Stimulated activated CD8-positive, alpha-beta memory T cell treated with anti-CD3 and anti-CD28 coated beads, Interleukin-4, amount 100 ng/mL, for 48 hours (primary cell): ENCODE measurements at regions not wholly inside any gene's neighbourhood (a gene's known extent, or its start where the extent isn't known, plus 50 kb on each side); places are given as distances from the start of the nearest gene placed in this dataset.

Source experiments
- DNase-seq: peaks from one replicate; pipeline ENCODE4 v3.0.0-alpha.2; 2020

DNA sequence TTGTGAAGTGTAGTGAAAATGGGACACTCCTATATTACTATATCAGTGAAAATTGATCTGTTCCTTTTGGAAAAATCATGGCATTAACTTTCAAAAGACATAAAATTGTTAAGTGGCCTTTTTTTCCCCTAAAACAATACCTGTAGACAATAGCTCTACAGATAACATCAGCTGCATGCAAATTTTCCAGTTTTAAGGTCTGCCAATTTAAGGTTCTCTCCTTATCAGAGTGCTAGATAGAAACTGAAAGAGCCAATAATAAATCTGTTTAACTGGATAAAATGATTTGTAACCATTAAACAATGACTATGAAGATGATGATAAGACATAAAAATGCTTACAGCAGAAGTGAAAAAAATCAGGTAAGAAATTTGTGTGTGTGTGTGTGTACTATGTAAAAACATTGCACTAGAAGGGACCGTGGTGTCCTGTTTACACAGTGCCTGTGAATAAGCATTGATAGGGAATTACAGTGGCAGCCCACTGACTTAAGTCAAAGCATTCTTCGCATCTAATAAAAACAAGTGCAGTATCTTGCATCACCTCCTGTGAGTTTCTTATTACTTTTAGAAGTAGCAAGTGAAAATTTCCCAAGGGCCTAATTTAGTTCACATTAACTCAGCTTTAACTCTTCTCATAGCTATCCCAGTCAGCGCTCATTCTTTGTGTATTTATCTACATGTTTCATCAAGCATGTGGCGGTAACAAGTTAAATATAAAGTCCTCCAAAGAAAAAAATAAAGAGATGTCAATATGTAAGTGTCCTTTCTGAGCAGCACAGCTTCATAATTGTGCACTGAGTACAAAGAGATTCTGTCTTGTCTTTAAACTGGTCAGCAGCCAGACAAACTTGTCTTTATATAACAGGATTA, 261.9 kb downstream of the ARL4A start:
- DNase-seq = no peak

DNA sequence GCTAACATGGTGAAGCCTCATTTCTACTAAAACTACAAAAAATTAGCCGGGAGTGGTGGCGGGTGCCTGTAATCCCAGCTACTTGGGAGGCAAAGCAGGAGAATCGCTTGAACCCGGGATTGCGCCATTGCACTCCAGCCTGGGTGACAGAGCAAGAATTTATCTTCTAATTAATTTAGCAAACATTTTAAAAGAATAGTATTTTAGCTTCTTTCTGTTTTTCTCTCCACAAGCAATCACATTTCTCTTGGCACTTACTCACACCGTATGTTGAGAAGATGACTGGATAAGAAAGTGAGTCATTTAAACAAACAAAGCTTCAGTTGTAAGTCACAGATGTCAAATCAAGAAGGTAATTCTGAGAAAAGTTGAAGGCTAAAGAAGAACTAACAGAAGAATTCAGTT, 264.0 kb downstream of the ARL4A start:
- DNase-seq = no peak

DNA sequence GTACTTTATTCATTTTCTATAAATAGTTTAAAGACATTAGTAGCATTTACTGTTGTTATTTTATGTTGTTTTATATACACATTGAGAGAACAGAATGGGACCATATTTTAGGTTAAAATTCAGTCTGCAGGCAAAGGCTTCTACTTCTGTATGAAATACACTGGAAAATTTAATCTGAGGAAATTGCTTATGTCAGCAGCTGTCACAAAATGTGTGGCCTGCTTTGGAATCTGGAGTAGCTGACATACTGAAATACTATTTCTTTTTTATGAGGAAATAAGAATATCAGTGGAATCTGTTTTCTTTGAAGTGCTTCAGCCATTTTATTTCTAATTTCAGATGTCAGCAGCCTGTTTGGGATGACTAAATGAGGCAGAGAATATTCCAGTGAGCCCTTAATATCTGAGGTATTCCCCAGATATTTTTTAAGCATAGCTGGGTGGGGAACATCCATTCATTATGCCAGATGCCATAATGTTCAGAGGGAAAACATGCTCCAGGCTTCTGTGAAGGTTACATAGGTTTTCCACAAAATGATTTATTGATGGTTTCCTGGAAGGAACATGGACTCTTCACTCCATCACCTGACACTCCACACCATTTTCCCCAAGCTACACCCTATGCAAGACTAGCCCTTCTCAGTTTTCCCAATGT, 267.1 kb downstream of the ARL4A start:
- no peak for DNase-seq

DNA sequence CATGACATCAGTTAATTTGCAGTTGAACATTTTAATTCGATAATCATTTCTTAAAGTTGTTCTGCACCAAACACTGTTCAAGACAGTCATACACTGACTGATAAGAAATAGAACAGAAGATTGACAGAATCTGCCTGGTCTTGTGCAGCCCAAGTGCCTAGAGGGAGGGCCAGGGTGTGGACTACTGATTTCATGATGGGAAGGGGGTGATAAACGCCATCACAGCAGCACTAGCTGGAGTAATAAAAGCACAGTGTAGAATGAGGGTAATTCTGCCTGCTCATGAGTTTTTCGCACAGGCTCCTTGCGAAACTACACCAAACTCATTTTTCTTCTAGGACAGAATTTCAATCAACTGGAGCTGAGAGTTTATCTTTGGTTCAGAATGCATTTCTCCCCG, 270.1 kb downstream of the ARL4A start:
- no peak for DNase-seq

DNA sequence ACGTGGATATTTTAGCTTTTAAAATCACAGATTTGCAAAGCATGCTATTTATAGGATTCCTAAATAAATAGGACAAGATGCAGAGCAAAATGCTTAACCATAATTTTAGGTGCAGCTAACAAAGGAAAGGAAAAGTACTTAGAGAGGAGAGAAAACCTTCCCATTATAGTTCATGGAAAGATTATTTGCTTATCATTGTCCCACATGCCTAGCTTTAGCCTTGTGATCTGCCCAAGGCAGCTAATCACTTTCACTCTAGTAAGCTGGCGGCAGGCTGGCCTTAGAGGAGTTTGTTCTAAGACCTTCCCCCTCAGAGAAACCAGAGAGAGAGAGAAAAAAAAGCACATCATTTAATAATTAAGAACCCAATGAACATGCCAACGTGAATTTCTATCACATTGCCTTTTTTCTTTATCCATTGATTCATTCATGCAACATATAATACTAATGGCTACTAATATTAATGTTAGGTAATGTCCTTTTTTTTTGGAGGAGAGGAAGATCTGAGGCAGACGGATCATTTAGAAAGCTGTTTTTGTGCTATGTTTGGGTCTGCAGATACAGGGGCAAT, 274.6 kb downstream of the ARL4A start:
- no peak for DNase-seq

DNA sequence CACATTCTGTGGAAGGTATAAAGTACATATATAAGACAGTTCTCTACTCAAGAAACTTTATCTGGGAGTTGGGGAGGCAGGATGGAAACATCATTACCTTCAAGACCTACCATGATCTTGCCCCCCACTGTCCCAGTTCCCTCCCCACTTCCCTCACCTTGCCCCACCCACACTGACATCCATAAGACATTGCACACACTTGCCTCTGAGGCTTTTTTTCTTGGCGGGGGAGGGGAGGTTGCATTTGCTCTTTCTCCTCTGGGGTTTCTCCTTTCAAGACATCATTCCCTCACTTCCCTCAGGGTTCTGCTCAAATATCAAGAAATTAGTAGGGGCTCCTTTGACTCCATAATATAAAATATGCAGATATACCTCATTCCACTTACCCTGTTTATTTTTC, 276.0 kb downstream of the ARL4A start:
- DNase-seq = no peak

DNA sequence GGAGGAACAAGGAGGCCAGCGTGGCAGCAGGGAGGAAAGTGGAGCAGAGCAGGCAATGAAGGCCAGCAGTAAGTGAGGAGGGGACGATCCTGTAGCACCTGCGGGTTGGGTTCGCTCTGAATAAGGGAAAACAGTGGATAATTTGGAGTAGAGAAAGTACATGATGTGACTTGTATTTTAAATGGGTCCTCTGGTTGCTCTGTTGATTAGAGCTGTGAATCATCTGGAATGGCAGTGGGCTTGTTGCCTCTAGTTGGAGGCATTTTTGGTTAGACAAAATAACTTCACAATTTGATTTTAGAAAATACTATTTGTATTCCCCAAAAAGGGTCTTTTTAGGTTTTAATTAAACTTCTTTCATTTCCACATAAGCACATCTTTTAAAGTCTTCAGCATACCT, 277.4 kb downstream of the ARL4A start:
- no peak for DNase-seq

DNA sequence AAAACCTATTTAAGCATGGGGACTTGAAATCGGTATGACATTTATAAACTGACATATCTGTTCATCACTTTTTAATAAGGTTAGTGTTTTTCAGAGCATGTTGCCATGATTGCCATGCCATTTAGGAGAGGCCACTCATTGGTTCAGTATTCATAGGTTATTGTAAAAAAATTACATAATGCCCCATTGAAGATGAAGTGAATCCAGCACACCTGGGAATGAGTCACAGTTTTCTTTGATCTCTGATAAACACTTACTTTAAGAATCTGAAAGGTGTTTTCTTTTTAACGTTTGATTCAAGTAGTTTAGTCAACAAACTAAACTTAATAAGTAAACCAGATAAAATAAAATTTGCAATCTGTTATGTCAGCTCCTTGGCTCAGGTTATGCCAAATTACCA, 278.3 kb downstream of the ARL4A start:
- no peak for DNase-seq

DNA sequence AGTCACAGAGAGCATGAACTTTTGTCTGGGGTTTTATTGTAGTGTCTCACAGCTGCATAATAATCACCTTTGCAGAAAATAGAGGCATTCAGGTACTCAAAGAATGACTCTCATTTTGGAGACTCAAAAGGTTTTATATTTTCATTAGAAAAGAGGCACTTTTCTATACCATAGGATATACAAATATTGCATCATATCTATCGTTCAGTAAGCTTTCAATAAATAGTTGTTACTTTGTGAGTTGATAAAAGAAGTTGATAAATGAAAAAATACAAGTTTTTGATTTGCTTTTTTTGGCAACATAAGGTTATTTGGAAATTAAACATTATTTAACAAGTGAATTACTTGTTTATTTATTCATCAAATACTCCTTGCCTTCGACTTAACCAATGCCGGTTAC, 279.9 kb downstream of the ARL4A start:
- DNase-seq = no peak

DNA sequence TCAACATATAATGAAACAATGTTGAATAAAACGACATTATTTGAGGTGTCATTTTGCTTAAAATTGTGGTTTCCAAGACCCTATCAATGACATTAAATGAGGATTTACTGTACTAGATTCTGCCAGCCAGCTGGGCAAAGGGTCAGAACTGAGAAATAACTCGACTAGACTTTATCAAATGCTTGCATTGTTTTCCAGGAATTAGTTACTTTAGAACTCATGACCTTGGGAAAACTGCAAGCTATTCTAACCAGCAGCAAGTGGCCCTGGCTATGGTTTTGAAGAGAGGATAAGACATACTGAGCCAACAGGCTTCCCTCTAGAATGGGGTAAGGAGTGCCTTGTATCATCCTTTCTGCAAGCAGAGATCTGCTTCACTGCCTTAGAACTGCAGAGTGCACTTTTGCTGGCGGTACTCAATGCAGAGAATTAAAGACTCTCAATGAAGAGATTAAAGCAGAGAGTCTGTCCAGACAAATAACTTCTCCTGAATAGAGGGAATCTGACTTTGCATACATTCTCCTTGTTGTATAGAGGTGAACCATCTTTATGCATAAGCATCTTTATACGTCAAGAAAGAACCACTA, 281.5 kb downstream of the ARL4A start:
- no peak for DNase-seq

DNA sequence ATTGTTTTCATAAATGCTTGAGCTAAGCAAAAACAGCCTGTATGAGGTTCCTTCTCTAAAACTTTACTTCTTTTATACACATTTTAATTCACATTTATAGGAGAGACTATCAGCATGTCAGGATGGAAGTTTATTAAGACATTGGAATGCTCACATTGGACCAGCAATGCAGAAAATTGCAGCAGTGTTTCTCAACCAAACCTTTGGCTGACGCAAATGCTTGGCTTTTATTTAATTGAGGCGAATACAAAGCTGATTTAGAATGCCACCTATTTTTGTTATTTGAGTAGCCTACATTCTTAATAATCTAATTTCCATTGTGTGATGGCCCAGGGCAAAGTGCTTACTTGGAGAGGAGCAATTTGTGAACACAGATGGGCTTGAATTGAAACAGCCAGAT, 283.2 kb downstream of the ARL4A start:
- no peak for DNase-seq

DNA sequence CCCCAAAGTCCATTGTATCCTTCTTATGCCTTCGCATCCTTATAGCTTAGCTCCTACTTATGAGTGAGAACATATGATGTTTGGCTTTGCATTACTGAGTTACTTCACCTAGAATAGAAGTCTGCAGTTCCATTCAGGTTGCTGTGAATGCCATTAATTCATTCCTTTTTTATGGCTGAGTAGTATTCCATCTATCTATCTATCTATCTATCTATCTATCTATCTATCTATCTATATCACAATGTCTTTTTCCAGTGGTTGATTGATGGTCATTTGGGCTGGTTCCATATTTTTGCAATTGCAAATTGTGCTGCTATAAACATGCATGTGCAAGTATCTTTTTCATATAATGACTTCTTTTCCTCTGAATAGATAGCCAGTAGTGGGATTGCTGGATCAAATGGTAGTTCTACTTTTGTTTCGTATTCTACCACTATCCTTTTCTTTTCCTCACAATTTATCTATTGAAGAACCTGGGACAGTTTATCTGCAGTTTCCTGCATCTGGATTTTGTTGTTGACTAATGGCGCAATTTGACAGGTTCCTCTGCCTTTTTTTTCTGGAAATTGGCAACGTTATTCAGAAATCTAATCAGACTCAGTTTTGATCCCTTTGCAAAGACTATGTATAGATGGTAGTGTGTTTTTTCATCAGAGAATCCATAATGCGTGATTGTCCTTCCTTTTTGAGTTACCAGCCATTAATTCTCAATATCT, 287.2 kb downstream of the ARL4A start:
- DNase-seq = no peak

DNA sequence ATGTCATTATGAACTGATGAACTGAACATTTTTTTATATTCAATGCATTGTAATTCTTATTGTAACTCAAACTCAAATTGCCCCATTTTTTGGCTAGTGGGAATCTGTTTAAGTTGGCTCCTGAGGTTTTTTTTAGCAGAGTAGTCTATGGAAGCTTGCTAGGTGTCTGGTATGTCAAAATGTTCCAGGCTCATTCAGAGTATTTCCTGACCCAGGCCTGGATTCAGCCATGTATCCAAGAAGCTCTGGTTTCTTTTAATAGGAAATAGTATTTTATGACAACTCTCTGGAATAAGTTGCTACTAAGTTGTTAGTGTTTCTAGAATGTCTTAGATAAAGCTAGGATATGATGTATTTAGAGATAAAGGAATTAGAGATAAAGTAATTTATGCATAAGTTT, 288.0 kb downstream of the ARL4A start:
- no peak for DNase-seq

DNA sequence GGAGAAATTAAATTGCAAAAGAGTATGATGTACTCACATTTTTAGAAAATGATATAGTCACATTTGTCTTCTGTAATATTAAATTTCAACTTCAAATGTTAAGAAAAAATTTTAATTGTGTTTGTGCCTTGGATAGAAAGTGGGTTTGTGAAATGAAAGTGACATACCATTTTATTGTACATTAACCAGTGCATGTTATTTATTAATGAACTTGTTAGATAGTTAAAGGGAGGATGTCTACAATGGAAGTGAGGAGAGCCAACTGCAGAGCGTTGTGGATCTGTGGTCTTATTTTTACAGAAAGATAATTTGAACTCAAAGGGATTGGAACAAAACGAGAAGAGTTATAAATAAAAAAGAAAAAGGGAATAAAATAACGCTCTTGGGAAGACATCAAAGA, 291.7 kb downstream of the ARL4A start:
- no peak for DNase-seq

DNA sequence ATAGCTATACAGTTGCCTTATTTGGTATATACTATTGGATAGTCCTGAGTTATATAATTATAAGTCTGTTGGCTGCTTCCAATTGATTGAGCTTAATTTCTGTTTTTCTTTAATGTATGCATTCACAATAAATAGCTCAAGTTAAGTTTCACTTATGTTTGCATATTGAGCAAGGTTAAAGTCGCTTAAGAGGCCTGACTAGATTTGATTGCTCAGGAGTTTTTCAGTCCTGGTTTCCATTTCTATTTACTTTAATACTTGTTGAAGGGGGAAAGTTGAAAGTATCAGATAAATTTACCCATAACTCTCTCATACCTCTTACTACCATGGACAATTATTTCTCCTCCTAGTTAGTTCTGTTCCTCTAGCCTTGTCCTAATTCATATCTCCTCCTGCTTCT, 294.7 kb downstream of the ARL4A start:
- DNase-seq = no peak

DNA sequence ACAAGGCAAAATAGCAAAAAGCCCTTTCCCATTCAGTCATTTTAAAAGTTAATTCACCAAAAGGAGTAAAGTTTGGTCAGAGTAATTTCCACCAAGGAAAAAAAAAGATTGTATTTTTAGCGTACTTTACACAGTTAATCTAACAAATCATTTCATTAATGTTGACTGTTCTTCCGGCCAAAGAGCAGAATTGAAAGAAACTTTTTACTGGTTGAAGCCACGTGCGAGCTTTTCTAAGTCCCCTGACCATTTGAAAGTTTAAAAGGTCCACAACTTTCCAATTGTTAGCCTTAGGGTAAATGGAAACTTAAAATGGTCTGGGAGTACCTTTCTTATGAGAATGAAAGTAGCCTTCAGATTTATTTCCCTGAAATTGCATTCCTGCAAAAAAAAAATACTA, 296.7 kb downstream of the ARL4A start:
- no peak for DNase-seq

DNA sequence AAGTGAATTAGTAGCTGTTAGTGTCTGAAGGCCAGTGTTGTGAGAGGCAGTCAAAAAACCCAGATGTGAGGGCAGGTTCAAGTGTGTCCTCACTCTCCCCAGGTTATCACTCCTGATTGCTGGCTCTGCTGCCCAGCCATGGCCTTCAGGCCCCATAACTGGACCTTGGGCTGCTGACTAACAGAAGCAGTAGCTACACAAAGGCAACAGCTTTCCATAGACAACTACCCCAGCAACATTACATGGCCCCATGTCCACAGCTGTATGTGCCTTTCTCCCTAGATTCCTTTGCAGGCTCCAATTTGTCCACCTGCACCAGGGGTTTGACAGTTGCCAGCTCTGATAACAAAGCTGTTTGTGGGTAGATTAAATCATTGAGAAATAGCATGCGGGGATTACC, 297.8 kb downstream of the ARL4A start:
- DNase-seq = no peak

DNA sequence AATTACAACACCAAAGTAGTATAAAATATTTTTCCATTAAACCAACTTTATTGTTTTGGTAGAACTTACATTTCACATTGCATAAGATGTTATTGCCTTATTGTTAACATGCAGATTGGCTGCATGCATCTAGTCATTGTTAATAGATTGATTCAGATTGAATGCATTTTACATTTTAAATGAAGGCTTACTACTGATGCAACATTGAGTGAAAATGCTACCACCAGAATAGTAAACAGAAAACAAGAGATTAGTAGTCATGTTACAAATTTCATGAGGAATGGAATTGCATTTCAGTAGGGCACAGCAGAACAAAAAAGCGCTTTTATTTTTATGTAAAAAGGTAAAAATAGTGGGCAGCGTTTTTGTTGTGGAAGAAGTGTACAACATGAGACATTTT, 298.3 kb downstream of the ARL4A start:
- DNase-seq = no peak

DNA sequence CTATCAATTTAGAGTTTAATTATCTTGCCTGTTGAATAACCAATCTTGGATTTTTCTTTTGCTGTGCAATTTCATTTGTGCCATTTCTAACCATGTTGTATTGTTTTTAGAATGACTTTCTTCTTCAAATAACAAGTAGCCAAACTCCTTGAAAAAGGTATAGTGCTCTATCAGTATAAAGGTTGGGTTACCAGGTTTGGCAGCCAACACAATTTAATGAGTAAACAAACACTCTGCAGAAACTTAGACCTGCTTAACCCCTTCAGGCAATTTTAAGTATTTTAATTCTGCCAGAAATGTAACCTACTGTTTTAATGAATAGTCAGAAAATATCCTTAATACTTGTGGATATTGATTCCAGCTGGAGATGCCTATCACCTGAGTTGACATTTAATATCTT, 299.8 kb downstream of the ARL4A start:
- DNase-seq = no peak

DNA sequence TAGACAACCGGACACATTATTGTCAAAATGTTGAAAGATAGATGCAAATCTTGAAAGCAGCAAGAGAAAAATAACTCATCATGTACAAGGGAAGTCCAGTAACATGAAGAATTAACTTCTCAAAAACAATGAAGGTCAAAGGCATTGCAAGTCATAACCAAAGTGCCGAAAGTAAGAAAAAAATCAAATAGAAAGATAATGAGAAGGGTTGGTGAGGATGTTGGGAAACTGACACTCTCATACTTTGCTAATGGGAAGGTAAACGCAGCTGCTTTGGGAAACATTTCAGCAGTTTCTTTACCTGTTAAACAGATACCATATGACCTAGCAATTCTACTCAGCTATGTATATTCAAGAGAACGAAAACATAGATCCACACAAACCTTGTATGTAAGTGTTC, 303.0 kb downstream of the ARL4A start:
- DNase-seq = no peak

DNA sequence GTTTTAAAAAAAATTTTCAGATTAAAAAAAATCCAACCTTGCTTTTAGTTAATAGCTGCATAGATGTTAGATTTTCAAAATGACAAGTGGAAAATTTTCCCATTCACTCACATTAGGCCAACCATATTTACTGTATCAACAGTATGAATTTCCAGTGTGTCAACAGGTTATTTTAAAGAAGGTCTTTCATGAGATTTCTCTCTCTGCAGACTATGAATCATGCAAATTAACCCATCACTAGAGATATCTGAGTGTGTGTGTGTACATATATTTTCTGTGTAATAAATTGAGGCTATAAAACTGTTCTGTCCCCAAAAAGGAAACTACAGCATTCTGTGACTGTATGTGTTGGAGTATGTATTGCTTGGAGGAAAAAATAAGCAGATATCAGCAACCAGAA, 305.6 kb downstream of the ARL4A start:
- no peak for DNase-seq

DNA sequence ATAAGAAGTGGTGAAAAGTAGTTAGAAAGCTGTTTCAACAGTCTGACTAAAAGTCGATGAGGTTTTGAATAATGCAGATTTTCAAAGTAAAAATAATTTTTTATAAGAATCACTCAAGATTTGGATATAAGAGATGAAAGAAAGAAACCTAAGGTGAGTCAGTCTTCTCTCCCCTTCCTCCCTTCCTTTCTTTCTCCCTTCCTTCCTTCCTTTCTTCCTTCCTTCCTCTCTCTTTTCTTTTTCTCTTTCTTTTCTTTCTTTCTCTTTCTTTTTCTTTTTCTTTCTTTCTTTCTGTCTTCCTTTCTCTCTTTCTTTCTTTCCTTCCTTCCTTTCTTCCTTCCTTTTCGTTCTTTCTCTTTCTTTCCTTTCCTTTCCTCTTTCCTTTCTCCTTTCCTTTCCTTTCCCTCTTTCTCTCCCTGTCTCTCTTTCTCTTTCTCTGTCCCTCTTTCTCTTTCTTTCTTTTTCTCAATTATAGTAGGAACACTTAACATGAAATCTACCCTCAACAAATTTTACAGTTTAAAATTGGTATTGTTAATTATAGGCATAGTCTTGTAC, 308.6 kb downstream of the ARL4A start:
- DNase-seq = no peak

DNA sequence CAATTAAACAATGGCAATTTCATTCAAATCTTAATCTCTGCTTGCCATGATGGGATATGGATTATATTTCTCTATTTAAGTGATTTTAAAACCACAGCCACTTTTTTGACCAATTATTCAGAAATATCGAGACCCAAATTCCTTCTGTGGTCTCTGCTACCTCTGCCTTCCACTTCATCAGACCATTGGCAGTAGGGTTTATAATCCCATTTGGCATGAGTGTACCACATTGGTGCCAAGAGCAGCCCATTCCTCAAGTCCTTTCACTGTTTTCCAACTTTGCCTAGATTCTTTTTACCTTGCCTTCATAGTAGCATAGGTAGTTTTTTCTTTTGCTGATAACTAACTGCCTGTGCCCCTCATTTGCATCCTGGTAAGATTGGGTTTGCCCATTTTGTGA, 319.9 kb downstream of the ARL4A start:
- no peak for DNase-seq
